Epithelial cell of proximal tubule (primary cell): ENCODE measurements at regions not wholly inside any gene's neighbourhood (a gene's known extent, or its start where the extent isn't known, plus 50 kb on each side); places are given as distances from the start of the nearest gene placed in this dataset.

Source experiments
- DNase-seq: peaks from one replicate; pipeline ENCODE4 v3.0.0-alpha.2; 2011; ENCODE audit warnings: low read depth
- H3K4me3 ChIP-seq: 2 replicates; pipeline ENCODE4 v1.5.1; 2011; ENCODE audit warnings: low read depth, mild to moderate bottlenecking, low read length
- CTCF ChIP-seq: conservative IDR thresholded peaks from 2 replicates; pipeline ENCODE4 v1.5.1; 2012; ENCODE audit warnings: low read depth, mild to moderate bottlenecking, low read length

GRCh38 chr1:219746141-219746540 is 133.2 kb upstream of the ZC3H11B start:
- TF ChIP-seq CTCF, result no peak
- DNase-seq, result no peak
- no peak overlapping the region for H3K4me3 ChIP-seq

- TF ChIP-seq CTCF, result no peak
- no peak overlapping the region for H3K4me3 ChIP-seq
- no peak for DNase-seq
Measured at GRCh38 chr1:219744652-219745469, 132.0 kb upstream of the ZC3H11B start.

- DNase-seq, result no peak
- H3K4me3 ChIP-seq, result no peak overlapping the region
- no peak for TF ChIP-seq CTCF
Measured at GRCh38 chr1:219741011-219741970, 128.4 kb upstream of the ZC3H11B start.

- DNase-seq, result no peak
- no peak for TF ChIP-seq CTCF
- H3K4me3 ChIP-seq, result no peak overlapping the region
Measured at GRCh38 chr1:219733511-219734174, 120.7 kb upstream of the ZC3H11B start.

GRCh38 chr1:219732814-219733491 is 120.0 kb upstream of the ZC3H11B start:
- TF ChIP-seq CTCF, result no peak
- no peak overlapping the region for H3K4me3 ChIP-seq
- no peak for DNase-seq

- no peak for TF ChIP-seq CTCF
- H3K4me3 ChIP-seq, result no peak overlapping the region
- DNase-seq, result no peak
Measured at GRCh38 chr1:219731771-219732170, 118.9 kb upstream of the ZC3H11B start.
